IPS DF 6.9 (cell line): ENCODE measurements at regions not wholly inside any gene's neighbourhood (a gene's known extent, or its start where the extent isn't known, plus 50 kb on each side); places are given as distances from the start of the nearest gene placed in this dataset.
"Not testable (repeated sequence)": the region's sequence is repeated elsewhere in the genome, so short reads cannot be mapped to it uniquely, and the experiment has no call there.

Experiments
- DNase-seq: peaks from one replicate; pipeline ENCODE4 v3.0.0-alpha.2; 2013; ENCODE audit warnings: low read depth, low spot score
- H3K27ac ChIP-seq: one replicate; pipeline ENCODE4 v1.5.1; 2013; ENCODE audit warnings: low read length, control low read depth
- H3K27me3 ChIP-seq: 2 replicates; pipeline ENCODE4 v1.6.1; 2013; ENCODE audit warnings: mild to moderate bottlenecking, low read length; ENCODE audit not compliant: control insufficient read depth, insufficient read depth
- H3K36me3 ChIP-seq: 2 replicates; pipeline ENCODE4 v1.6.1; 2013; ENCODE audit warnings: low read length; ENCODE audit not compliant: control insufficient read depth, insufficient read depth
- H3K4me1 ChIP-seq: 2 replicates; pipeline ENCODE4 v1.6.1; 2013; ENCODE audit warnings: low read length; ENCODE audit not compliant: control insufficient read depth, insufficient read depth
- H3K4me3 ChIP-seq: 2 replicates; pipeline ENCODE4 v1.5.1; 2013; ENCODE audit warnings: mild to moderate bottlenecking, low read length
- H3K9me3 ChIP-seq: 2 replicates; pipeline ENCODE4 v1.6.1; 2013; ENCODE audit warnings: low read length, inconsistent platforms; ENCODE audit not compliant: control insufficient read depth, insufficient read depth
- WGBS: extraction: QIAGEN DNeasy Blood & Tissue Kit; methylation state at CpG from one replicate; pipeline ENCODE4 v1.1.7; 2013; ENCODE audit warnings: mixed read lengths, missing lambda C conversion rate; ENCODE audit not compliant: insufficient read length, insufficient coverage; 5-methylcytosine and 5-hydroxymethylcytosine counted together

DNA sequence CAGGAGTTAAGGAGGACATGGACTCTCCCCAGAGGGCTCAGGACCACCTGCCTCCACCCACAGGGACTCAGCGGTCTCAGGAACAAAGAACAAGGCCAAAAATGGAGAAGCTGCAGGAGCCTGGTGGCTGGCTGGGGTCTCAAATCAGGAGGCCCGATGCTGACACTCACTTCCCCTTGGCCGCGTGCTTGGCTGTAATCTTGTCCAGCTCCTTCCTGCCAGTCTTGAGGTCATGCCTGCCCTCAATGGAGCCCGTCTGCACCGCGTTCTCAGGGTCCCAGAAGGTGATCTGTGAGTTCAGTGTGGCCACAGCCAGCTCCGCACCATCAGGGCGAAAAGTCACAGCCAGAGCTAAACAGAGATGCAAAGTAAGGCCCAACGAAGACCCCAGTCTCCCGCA is 5381.9 kb upstream of the TPTE start:
- not testable (repeated sequence) for H3K27ac ChIP-seq, H3K4me3 ChIP-seq, DNase-seq, H3K27me3 ChIP-seq, H3K4me1 ChIP-seq, H3K9me3 ChIP-seq, H3K36me3 ChIP-seq
- WGBS: no CpG with 5 or more reads among the region's 11 CpGs

GRCh38 chr21:5143011-5143410 is 5378.4 kb upstream of the TPTE start:
- no CpG with 5 or more reads among the region's 6 CpGs for WGBS

DNA sequence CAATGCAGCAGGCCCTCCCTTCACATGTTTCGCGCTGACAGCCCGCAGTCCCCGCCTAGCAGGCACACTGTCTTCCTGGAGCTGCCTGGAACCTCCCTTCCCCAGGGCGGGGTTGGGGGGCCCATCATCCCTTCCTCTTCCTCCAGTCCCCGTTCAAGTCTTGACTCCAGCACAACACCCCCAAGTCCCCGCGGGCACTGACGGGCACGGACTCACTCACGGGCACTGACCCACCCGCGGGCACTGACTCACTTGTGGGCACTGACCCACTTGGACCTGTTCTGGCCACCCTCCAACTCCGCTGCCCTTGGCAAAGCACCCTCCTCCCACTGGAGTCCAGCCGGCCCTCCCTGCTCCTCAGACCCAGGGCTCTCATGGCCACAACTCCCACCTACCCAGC is 5376.7 kb upstream of the TPTE start:
- no CpG with 5 or more reads among the region's 15 CpGs for WGBS
- DNase-seq, H3K27me3 ChIP-seq, H3K9me3 ChIP-seq, H3K36me3 ChIP-seq, H3K27ac ChIP-seq, H3K4me1 ChIP-seq, H3K4me3 ChIP-seq: not testable (repeated sequence)

More at GRCh38 chr21:5143011-5143410, 5378.4 kb upstream of the TPTE start:
- not testable (repeated sequence) for H3K27ac ChIP-seq, DNase-seq, H3K36me3 ChIP-seq, H3K4me1 ChIP-seq, H3K4me3 ChIP-seq, H3K27me3 ChIP-seq, H3K9me3 ChIP-seq

GRCh38 chr21:5147685-5148084 is 5373.7 kb upstream of the TPTE start:
- H3K9me3 ChIP-seq, H3K4me3 ChIP-seq, H3K36me3 ChIP-seq, H3K27me3 ChIP-seq, H3K27ac ChIP-seq, H3K4me1 ChIP-seq, DNase-seq: not testable (repeated sequence)
- WGBS: no CpG with 5 or more reads among the region's 18 CpGs

- not testable (repeated sequence) for H3K4me1 ChIP-seq, H3K27me3 ChIP-seq, DNase-seq, H3K9me3 ChIP-seq, H3K36me3 ChIP-seq, H3K27ac ChIP-seq, H3K4me3 ChIP-seq
- no CpG with 5 or more reads among the region's 14 CpGs for WGBS
Observed at GRCh38 chr21:5149222-5149621, 5372.2 kb upstream of the TPTE start.

- DNase-seq, H3K9me3 ChIP-seq, H3K27me3 ChIP-seq, H3K27ac ChIP-seq, H3K36me3 ChIP-seq, H3K4me1 ChIP-seq: not testable (repeated sequence)
- no CpG with 5 or more reads among the region's 69 CpGs for WGBS
- peak overlapping the region; percentile 53; the same call in 1 of the 2 replicates for H3K4me3 ChIP-seq
Observed at GRCh38 chr21:5153842-5154640, 5367.3 kb upstream of the TPTE start.

DNA sequence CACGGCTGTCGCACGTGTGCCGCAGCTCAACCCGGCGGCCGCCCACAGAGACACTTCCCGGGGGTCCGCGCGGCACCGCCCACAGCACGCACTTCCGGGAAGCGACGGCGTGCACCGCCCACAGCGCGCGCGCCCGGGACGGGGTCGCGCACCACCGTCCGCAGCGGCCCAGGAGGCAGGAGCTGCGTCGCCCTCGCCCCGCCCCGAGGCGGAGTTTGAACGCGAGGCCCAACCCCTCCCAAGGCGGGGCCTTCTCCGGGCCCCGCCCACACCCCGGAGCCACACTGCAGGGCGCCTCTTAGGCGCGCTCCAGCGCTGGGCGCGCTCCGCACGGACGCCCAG is 5366.8 kb upstream of the TPTE start:
- WGBS: no CpG with 5 or more reads among the region's 50 CpGs
- H3K4me1 ChIP-seq, H3K36me3 ChIP-seq, H3K27me3 ChIP-seq, H3K9me3 ChIP-seq, H3K27ac ChIP-seq, DNase-seq: not testable (repeated sequence)
- peak overlapping the region; percentile 53; the same call in 1 of the 2 replicates for H3K4me3 ChIP-seq

- not testable (repeated sequence) for H3K4me1 ChIP-seq, H3K36me3 ChIP-seq, H3K27ac ChIP-seq, H3K4me3 ChIP-seq, H3K9me3 ChIP-seq, DNase-seq, H3K27me3 ChIP-seq
- no CpG with 5 or more reads among the region's 20 CpGs for WGBS
Observed at GRCh38 chr21:5162693-5163574, 5358.4 kb upstream of the TPTE start.

DNA sequence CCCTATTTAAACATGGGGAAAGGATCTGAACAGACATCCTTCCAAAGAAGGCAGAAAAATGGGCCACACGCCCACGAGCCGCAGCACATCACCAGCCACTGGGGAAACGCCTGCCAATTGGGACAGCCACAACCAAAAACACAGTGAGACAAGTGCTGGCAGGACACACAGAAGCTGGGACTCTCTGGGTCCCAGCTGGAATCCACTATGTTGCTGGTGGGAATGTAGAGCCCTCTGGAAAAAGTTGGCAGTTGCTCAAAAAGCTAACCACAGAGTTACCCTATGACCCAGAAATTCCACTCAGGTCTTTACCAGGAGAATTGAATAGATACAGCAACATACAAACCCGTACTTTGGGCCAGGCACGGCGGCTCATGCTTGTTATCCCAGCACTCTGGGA is 5355.6 kb upstream of the TPTE start:
- H3K27ac ChIP-seq, H3K4me3 ChIP-seq, H3K36me3 ChIP-seq, H3K27me3 ChIP-seq, H3K4me1 ChIP-seq, H3K9me3 ChIP-seq, DNase-seq: not testable (repeated sequence)
- no CpG with 5 or more reads among the region's 7 CpGs for WGBS
